ENCODE measurements at regions not wholly inside any gene's neighbourhood (a gene's known extent, or its start where the extent isn't known, plus 50 kb on each side); places are given as distances from the start of the nearest gene placed in this dataset.

DNA sequence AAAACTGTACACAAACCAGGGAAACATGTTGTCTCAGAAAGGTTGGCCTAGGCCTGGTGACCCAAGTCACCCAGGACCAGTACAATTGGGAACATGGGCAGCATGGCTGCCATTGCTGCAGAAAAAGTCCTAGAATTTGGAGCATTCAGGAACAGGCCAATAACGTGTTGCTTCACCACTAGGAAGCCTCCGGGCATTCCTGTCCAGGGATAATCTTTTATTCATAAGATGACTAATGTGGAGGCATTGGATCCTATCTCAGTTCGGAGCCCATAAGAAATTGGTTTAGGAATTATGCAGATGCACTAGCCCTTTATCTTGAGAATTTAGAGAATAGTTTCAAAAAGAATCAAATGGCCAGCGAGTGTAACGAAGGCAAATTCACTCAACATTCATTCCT is 242.8 kb upstream of the NDST4 start:
- TF ChIP-seq CEBPB (IDR thresholded peaks at IDR 0.05) = no peak
- no peak for TF ChIP-seq ZBTB7A (IDR thresholded peaks at IDR 0.05; ENCODE audit: low read depth)
- TF ChIP-seq YY1 (IDR thresholded peaks at IDR 0.05; ENCODE audit: low read depth) = no peak

DNA sequence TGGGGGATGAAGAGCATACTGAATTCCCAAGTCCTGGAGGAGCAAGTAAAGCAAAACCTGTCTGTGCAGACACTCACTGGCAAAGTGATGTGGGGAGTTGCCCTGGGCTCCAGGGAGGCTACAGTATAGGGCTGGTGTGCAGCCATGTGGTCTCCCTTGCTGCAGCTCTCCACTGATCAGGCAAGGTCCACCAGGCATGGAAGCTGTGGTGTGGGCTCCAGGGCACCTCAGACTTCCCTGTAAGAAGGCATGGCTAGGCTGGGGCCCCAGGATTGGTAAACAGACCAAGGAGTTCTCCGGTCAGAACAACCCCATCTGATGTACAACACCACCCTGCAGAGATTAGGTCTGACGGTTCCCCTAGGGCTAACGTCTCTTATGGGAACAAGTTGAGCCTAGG is 241.9 kb upstream of the NDST4 start:
- TF ChIP-seq NFIC (IDR thresholded peaks at IDR 0.05) (no peak), TAF1 (IDR thresholded peaks at IDR 0.05; ENCODE audit: low read depth) (no peak), CREB1 (IDR thresholded peaks at IDR 0.05; ENCODE audit: low read depth) (no peak), RAD21 (IDR thresholded peaks at IDR 0.05; ENCODE audit: low read depth) (no peak), FOXM1 (IDR thresholded peaks at IDR 0.05; ENCODE audit: borderline replicate concordance, low read depth) (no peak), YY1 (IDR thresholded peaks at IDR 0.05; ENCODE audit: low read depth) (no peak), TCF12 (IDR thresholded peaks at IDR 0.05; ENCODE audit: low read depth) (no peak), ZBTB7A (IDR thresholded peaks at IDR 0.05; ENCODE audit: low read depth) (no peak), EP300 (IDR thresholded peaks at IDR 0.05; ENCODE audit: borderline replicate concordance) (no peak), CEBPB (IDR thresholded peaks at IDR 0.05) (no peak), TEAD4 (IDR thresholded peaks at IDR 0.05) (no peak), EGR1 (IDR thresholded peaks at IDR 0.05) (no peak)
- TF ChIP-seq, protein P1, sequence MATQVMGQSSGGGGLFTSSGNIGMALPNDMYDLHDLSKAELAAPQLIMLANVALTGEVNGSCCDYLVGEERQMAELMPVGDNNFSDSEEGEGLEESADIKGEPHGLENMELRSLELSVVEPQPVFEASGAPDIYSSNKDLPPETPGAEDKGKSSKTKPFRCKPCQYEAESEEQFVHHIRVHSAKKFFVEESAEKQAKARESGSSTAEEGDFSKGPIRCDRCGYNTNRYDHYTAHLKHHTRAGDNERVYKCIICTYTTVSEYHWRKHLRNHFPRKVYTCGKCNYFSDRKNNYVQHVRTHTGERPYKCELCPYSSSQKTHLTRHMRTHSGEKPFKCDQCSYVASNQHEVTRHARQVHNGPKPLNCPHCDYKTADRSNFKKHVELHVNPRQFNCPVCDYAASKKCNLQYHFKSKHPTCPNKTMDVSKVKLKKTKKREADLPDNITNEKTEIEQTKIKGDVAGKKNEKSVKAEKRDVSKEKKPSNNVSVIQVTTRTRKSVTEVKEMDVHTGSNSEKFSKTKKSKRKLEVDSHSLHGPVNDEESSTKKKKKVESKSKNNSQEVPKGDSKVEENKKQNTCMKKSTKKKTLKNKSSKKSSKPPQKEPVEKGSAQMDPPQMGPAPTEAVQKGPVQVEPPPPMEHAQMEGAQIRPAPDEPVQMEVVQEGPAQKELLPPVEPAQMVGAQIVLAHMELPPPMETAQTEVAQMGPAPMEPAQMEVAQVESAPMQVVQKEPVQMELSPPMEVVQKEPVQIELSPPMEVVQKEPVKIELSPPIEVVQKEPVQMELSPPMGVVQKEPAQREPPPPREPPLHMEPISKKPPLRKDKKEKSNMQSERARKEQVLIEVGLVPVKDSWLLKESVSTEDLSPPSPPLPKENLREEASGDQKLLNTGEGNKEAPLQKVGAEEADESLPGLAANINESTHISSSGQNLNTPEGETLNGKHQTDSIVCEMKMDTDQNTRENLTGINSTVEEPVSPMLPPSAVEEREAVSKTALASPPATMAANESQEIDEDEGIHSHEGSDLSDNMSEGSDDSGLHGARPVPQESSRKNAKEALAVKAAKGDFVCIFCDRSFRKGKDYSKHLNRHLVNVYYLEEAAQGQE (IDR thresholded peaks at IDR 0.05; ENCODE audit: low read depth) = no peak
- TF ChIP-seq, protein P2, sequence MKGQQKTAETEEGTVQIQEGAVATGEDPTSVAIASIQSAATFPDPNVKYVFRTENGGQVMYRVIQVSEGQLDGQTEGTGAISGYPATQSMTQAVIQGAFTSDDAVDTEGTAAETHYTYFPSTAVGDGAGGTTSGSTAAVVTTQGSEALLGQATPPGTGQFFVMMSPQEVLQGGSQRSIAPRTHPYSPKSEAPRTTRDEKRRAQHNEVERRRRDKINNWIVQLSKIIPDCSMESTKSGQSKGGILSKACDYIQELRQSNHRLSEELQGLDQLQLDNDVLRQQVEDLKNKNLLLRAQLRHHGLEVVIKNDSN (IDR thresholded peaks at IDR 0.05) = no peak
- TF ChIP-seq, protein P3, sequence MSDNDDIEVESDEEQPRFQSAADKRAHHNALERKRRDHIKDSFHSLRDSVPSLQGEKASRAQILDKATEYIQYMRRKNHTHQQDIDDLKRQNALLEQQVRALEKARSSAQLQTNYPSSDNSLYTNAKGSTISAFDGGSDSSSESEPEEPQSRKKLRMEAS (IDR thresholded peaks at IDR 0.05) = no peak

DNA sequence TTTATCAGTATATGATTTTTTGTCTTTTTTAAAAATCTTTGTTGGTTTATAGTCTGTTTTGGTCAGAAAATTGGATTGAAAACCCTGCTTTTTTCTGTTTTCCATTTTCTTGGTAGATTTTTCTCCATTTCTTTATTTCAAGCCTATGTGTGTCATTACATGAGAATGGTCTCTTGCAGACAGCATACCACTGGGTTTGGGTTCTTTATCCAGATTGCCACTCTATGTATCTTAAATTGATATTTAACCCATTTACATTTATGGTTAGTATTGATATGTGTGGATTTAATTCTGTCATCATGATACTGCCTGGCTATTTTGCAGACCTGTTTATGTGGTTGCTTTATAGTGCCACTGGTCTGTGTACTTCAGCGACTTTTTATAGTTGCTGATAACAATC is 239.9 kb upstream of the NDST4 start:
- TF ChIP-seq, protein P1 (IDR thresholded peaks at IDR 0.05; ENCODE audit: low read depth) = no peak

DNA sequence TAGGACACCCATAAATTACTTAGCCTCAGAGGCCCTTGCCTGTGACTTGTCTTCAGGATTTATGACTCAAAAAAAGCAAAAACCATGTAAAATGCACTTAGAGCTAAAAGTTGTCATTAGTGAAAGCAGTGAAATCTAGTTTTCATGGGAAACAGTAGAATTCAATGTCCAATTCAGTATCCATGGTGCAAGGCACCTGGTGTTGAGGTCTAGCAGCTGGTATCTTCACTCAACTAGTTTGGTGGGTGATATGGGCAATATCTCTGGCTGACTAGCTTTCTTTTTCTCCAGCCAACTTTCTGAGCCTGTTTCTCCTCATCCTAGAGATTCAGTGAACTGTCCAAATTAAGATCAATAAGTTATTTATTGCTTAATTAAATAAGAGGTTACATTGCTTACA is 229.8 kb upstream of the NDST4 start:
- TF ChIP-seq TCF12 (IDR thresholded peaks at IDR 0.05; ENCODE audit: low read depth) = no peak
- TF ChIP-seq TEAD4 (IDR thresholded peaks at IDR 0.05) = no peak
- no peak for TF ChIP-seq CREB1 (IDR thresholded peaks at IDR 0.05; ENCODE audit: low read depth)
- no peak for TF ChIP-seq TAF1 (IDR thresholded peaks at IDR 0.05; ENCODE audit: low read depth)
- TF ChIP-seq, protein P2 (IDR thresholded peaks at IDR 0.05) = no peak
- no peak for TF ChIP-seq CEBPB (IDR thresholded peaks at IDR 0.05)
- TF ChIP-seq, protein P1 (IDR thresholded peaks at IDR 0.05; ENCODE audit: low read depth) = no peak
- no peak for TF ChIP-seq ZBTB7A (IDR thresholded peaks at IDR 0.05; ENCODE audit: low read depth)
- no peak for TF ChIP-seq EP300 (IDR thresholded peaks at IDR 0.05; ENCODE audit: borderline replicate concordance)
- TF ChIP-seq, protein P3 (IDR thresholded peaks at IDR 0.05) = no peak
- no peak for TF ChIP-seq YY1 (IDR thresholded peaks at IDR 0.05; ENCODE audit: low read depth)
- TF ChIP-seq FOXM1 (IDR thresholded peaks at IDR 0.05; ENCODE audit: borderline replicate concordance, low read depth) = no peak
- TF ChIP-seq EGR1 (IDR thresholded peaks at IDR 0.05) = no peak
- no peak for TF ChIP-seq NFIC (IDR thresholded peaks at IDR 0.05)
- no peak for TF ChIP-seq RAD21 (IDR thresholded peaks at IDR 0.05; ENCODE audit: low read depth)

DNA sequence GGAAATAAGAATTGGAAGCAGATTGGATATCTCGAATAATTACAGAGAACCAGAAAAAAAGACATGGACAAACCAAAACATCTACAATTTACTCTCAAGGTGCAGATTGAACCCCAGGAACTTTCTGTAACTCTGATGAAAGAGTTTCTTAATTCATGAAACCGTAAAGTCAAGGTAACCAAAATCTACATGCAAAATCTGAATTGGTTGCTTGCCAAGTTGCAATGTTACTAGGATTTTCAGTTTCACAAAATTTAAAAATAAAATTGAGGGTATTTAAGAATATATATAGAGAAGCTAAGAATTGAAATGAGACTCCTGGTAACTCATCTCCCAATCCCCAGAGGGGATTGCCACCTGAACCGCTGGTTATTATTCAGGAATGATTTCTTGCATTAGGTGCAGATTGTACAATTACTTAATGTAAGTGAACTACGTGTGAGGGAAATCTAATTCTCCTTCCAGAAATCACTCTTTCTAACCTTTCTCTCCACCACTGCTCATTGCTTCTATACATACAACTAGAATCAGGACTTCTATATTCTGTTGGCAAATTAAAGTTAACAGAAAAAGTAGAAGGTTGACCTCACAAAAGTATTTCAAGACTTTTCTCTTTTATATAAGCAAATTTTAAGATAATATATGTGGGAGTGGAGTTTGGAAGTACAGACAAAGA is 221.5 kb upstream of the NDST4 start:
- TF ChIP-seq, protein P1 (IDR thresholded peaks at IDR 0.05; ENCODE audit: low read depth) = no peak
- no peak for TF ChIP-seq FOXM1 (IDR thresholded peaks at IDR 0.05; ENCODE audit: borderline replicate concordance, low read depth)
- no peak for TF ChIP-seq EP300 (IDR thresholded peaks at IDR 0.05; ENCODE audit: borderline replicate concordance)
- TF ChIP-seq, protein P2 (IDR thresholded peaks at IDR 0.05) = no peak
- TF ChIP-seq CREB1 (IDR thresholded peaks at IDR 0.05; ENCODE audit: low read depth) = no peak
- no peak for TF ChIP-seq EGR1 (IDR thresholded peaks at IDR 0.05)
- TF ChIP-seq, protein P3 (IDR thresholded peaks at IDR 0.05) = no peak
- no peak for TF ChIP-seq CEBPB (IDR thresholded peaks at IDR 0.05)
- no peak for TF ChIP-seq NFIC (IDR thresholded peaks at IDR 0.05)
